AG04449 (cell line): ENCODE measurements at regions not wholly inside any gene's neighbourhood (a gene's known extent, or its start where the extent isn't known, plus 50 kb on each side); places are given as distances from the start of the nearest gene placed in this dataset.

Experiments used
- CTCF ChIA-PET: fragments of 350-600 bp; formaldehyde crosslinking; extraction: SDS; loops from one replicate; lab custom pipeline; 2021; ENCODE audit warnings: antibody characterized with exemption; lab: Yijun Ruan, JAX
- POLR2A ChIA-PET: fragments of 400-600, 350-600 bp; formaldehyde crosslinking; extraction: SDS; loops from one replicate; lab custom pipeline; 2020; ENCODE audit warnings: antibody characterized with exemption, inconsistent platforms; lab: Yijun Ruan, JAX
- DNase-seq: peaks from one replicate; pipeline ENCODE4 v3.0.0-alpha.2; 2010; ENCODE audit warnings: low read depth, low spot score
- H3K4me3 ChIP-seq: 2 replicates; pipeline ENCODE4 v1.5.1; 2011; ENCODE audit warnings: low read depth, mild to moderate bottlenecking, control low read depth, low read length
- TF ChIP-seq, protein P1 (sequence below): IDR thresholded peaks from one replicate; pipeline ENCODE4 v1.5.1; 2011; ENCODE audit warnings: mild to moderate bottlenecking, moderate library complexity, low read length, control low read depth, inconsistent platforms; ENCODE audit not compliant: insufficient read depth; ENCODE audit errors: missing control alignments

DNA sequence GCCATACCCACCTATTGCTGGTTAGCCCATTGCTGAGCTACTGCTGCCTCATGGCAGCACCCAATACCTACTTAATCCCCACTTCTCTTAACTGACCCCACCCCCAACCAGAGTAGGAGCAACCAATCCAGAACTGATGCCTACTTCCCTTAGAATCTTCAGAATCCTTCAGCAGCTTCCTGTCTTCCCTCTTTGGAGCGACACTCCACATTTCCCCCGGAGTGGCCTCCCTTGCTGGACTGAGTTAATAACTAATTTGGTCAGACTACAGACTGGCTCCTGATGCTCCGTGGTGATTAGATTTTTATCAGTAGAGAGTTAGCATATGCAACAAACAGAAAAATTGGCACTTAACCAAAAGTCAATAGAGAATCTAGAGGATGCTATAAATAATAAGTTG, 51.2 kb upstream of the UBR2 start:
- H3K4me3 ChIP-seq: no peak overlapping the region
- DNase-seq: no peak
- ChIA-PET POLR2A (no interaction called here), CTCF (interaction anchor here (5.3 kb wide), 1 partner anchor 35 kb away, joined by 29 read pairs; no protein-coding TSS in a partner anchor)
- TF ChIP-seq, protein P1, sequence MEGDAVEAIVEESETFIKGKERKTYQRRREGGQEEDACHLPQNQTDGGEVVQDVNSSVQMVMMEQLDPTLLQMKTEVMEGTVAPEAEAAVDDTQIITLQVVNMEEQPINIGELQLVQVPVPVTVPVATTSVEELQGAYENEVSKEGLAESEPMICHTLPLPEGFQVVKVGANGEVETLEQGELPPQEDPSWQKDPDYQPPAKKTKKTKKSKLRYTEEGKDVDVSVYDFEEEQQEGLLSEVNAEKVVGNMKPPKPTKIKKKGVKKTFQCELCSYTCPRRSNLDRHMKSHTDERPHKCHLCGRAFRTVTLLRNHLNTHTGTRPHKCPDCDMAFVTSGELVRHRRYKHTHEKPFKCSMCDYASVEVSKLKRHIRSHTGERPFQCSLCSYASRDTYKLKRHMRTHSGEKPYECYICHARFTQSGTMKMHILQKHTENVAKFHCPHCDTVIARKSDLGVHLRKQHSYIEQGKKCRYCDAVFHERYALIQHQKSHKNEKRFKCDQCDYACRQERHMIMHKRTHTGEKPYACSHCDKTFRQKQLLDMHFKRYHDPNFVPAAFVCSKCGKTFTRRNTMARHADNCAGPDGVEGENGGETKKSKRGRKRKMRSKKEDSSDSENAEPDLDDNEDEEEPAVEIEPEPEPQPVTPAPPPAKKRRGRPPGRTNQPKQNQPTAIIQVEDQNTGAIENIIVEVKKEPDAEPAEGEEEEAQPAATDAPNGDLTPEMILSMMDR: no peak

GRCh38 chr6:42511803-42512422, 51.9 kb upstream of the UBR2 start:
- ChIA-PET POLR2A (no interaction called here), CTCF (interaction anchor here (0.7 to 5.3 kb wide), 3 partner anchors 20 to 297 kb away, joined by 3 to 33 read pairs (median 29); no protein-coding TSS in a partner anchor)
- no peak overlapping the region for H3K4me3 ChIP-seq
- TF ChIP-seq, protein P1: no peak
- no peak for DNase-seq

DNA sequence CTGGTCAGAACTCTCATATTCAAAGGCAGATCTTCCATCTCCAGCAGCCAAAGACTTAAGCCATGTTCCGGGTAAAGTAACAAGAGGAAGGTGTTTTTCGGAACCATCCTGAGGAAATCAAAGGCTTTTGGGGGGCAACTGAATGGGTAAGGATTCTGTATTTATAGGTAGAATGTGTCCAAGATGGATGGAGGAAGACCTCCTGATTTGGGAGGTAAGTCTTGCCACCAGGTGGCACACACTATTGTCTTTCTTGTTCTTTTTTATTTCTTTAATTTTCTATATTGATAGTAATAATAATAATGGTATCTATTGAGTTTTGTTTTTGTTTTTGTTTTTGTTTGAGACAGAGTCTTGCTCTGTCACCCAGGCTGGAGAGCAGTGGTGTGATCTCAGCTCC, 53.0 kb upstream of the UBR2 start:
- CTCF ChIA-PET: interaction anchor here (0.9 to 5.3 kb wide), 4 partner anchors 10 to 37 kb away, joined by 3 to 33 read pairs (median 19); no protein-coding TSS in a partner anchor
- TF ChIP-seq, protein P1: no peak
- POLR2A ChIA-PET: no interaction called here
- H3K4me3 ChIP-seq: no peak overlapping the region
- DNase-seq: no peak

DNA sequence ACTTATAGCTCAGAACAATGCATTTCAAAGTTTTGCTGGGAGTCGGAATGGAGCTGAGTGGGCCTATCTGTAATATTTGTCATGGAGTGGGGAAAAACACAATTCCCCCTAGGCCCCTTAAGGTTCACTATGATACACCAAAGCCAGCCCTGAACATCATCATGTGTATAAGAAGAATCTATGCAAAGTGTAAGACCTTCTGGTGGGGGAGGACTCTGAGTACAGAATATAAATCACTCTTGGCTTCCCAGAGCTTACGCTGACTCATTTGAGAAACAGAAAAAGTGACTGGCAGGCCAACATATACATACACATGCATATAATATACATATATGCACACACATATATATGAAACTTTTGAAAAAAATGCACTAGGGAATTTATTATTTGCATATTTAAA, 54.1 kb upstream of the UBR2 start:
- TF ChIP-seq, protein P1: no peak
- ChIA-PET POLR2A (interaction anchor here (0.9 to 1.7 kb wide), 2 partner anchors 12 to 57 kb away, joined by 3 to 4 read pairs; no protein-coding TSS in a partner anchor), CTCF (interaction anchor here (0.9 to 5.3 kb wide), 4 partner anchors 11 to 38 kb away, joined by 3 to 33 read pairs (median 19); no protein-coding TSS in a partner anchor)
- H3K4me3 ChIP-seq: no peak overlapping the region
- no peak for DNase-seq

GRCh38 chr6:42509256-42509655, 54.6 kb upstream of the UBR2 start:
- CTCF ChIA-PET: interaction anchor here (1.1 to 5.3 kb wide), 4 partner anchors 11 to 199 kb away, joined by 3 to 33 read pairs (median 19); no protein-coding TSS in a partner anchor
- POLR2A ChIA-PET: interaction anchor here (0.9 to 1.7 kb wide), 2 partner anchors 12 to 56 kb away, joined by 3 to 4 read pairs; no protein-coding TSS in a partner anchor

GRCh38 chr6:42507901-42508300, 55.9 kb upstream of the UBR2 start:
- DNase-seq: peak; percentile 26
- POLR2A ChIA-PET: no interaction called here
- no peak overlapping the region for H3K4me3 ChIP-seq
- CTCF ChIA-PET: interaction anchor here (1.1 to 1.7 kb wide), 2 partner anchors 24 to 247 kb away, joined by 4 to 12 read pairs; no protein-coding TSS in a partner anchor
- TF ChIP-seq, protein P1: no peak

More at GRCh38 chr6:42509256-42509655, 54.6 kb upstream of the UBR2 start:
- H3K4me3 ChIP-seq: no peak overlapping the region
- DNase-seq: no peak
- TF ChIP-seq, protein P1: no peak
